Thyroid gland (tissue), 4 donors: ENCODE measurements at regions not wholly inside any gene's neighbourhood (a gene's known extent, or its start where the extent isn't known, plus 50 kb on each side); places are given as distances from the start of the nearest gene placed in this dataset.
"Not testable (repeated sequence)": the region's sequence is repeated elsewhere in the genome, so short reads cannot be mapped to it uniquely, and the experiment has no call there.

ENCODE experiments used
- DNase-seq, 2 donors: peaks; one replicate each; pipeline ENCODE4 v3.0.0-alpha.2; 2019
- H3K27ac ChIP-seq, 3 donors: fragments of 200-600 bp; sonication (generic); 1 replicate in 2 of 3; 2 replicates in 1 of 3; pipeline ENCODE4 v1.5.1; 2016 to 2019; ENCODE audit warnings: mild to moderate bottlenecking in 1 of 3, moderate library complexity in 1 of 3
- H3K27me3 ChIP-seq: fragments of 200-600 bp; sonication (generic); one replicate; pipeline ENCODE4 v1.5.1; 2019
- H3K36me3 ChIP-seq, 2 donors: fragments of 200-600 bp; sonication (generic); one replicate each; pipeline ENCODE4 v1.5.1; 2016 to 2019
- H3K4me1 ChIP-seq, 2 donors: fragments of 200-600 bp; sonication (generic); one replicate each; pipeline ENCODE4 v1.5.1; 2017 to 2019
- H3K4me3 ChIP-seq, 3 donors: fragments of 200-600 bp; sonication (generic); replicated peaks in 1 of 3; 1 replicate in 2 of 3; 2 replicates in 1 of 3; pipeline ENCODE4 v1.5.1; 2016; ENCODE audit warnings: mild to moderate bottlenecking in 1 of 3
- H3K9me3 ChIP-seq: fragments of 200-600 bp; sonication (generic); one replicate; pipeline ENCODE4 v1.5.1; 2017
- CTCF ChIP-seq, 6 experiments: fragments of 200-600 bp in 3 of 6; fragments of 450-650 bp in 3 of 6; sonication (generic) in 3 of 6; IDR thresholded peaks; one replicate each; pipeline ENCODE4 v1.5.1; 2016 to 2019; ENCODE audit warnings: antibody characterized with exemption in 6 of 6, mild to moderate bottlenecking in 2 of 6, inconsistent platforms in 1 of 6, moderate library complexity in 1 of 6
- POLR2A ChIP-seq, 2 donors: fragments of 450-650 bp; IDR thresholded peaks; one replicate each; pipeline ENCODE4 v1.6.1; 2017; ENCODE audit warnings: antibody characterized with exemption in 2 of 2, mild to moderate bottlenecking in 2 of 2, moderate library complexity in 1 of 2
- WGBS, 2 donors: methylation state at CpG; one replicate each; pipeline ENCODE4 v1.1.5; 2017; 5-methylcytosine and 5-hydroxymethylcytosine counted together
- intact Hi-C: fragments of 100-400 bp; cut with DNase I; formaldehyde crosslinking; loops from one replicate; pipeline ENCODE4 v1.15.1; 2023

- intact Hi-C loops = no loop called here
- Histone ChIP-seq H3K27me3 (no peaks in the 10 kb centered on the region), H3K27ac (no peak overlapping the region), H3K9me3 (no peaks in the 10 kb centered on the region), H3K4me1 (no peaks in the 10 kb centered on the region), H3K36me3 (no peaks in the 10 kb centered on the region), H3K4me3 (no peak overlapping the region)
- no peak for TF ChIP-seq POLR2A (IDR thresholded peaks at IDR 0.05)
- no peak for DNase-seq
Measured at GRCh38 chrY:12292542-12292941, 408.5 kb upstream of the USP9Y start.

- TF ChIP-seq POLR2A (IDR thresholded peaks at IDR 0.05) = no peak
- no peak for TF ChIP-seq CTCF (IDR thresholded peaks at IDR 0.05)
- intact Hi-C loops = no loop called here
- H3K27ac ChIP-seq = no peak overlapping the region
- no peaks in the 10 kb centered on the region for H3K4me1 ChIP-seq
- H3K36me3 ChIP-seq = no peaks in the 10 kb centered on the region
- no peaks in the 10 kb centered on the region for H3K27me3 ChIP-seq
- no peak for DNase-seq
- WGBS, 2 donors = 83 to 100% methylated on average over 1 of the region's 1 CpG
- no peak overlapping the region for H3K4me3 ChIP-seq
- H3K9me3 ChIP-seq = no peaks in the 10 kb centered on the region
Measured at GRCh38 chrY:12296460-12296859, 404.6 kb upstream of the USP9Y start.

GRCh38 chrY:12299796-12300195 is 401.2 kb upstream of the USP9Y start:
- 71 to 75% methylated on average over 5 of the region's 9 CpGs for WGBS, 2 donors
- intact Hi-C loops, DNase-seq: not testable (repeated sequence)

DNA sequence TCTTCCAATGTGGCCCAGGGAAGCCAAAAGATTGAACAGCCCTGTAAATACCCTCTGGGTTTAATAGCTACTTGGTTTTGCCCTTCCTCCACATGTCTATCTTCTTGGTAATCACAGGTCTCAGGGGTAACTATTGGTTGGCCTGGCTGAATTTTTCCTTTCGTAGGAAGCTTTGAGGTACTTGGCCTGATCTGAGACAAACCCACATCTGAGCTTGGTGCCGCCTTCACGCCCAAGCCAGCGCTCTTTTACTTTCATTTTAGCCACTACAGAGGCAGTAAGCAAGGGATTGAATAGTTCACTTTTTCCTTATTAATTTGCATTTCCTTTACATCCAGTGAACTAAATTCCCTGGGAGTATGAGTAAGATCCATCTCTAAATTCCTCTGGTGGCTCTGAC is 397.6 kb upstream of the USP9Y start:
- H3K4me3 ChIP-seq = no peak overlapping the region
- H3K27me3 ChIP-seq = no peaks in the 10 kb centered on the region
- DNase-seq = no peak
- TF ChIP-seq CTCF (IDR thresholded peaks at IDR 0.05) (no peak), POLR2A (IDR thresholded peaks at IDR 0.05) (no peak)
- intact Hi-C loops = no loop called here
- no peak overlapping the region for H3K27ac ChIP-seq
- H3K4me1 ChIP-seq = no peaks in the 10 kb centered on the region
- H3K9me3 ChIP-seq = no peaks in the 10 kb centered on the region
- H3K36me3 ChIP-seq = no peaks in the 10 kb centered on the region
- WGBS, 2 donors = 89 to 98% methylated on average over 4 of the region's 4 CpGs

More at GRCh38 chrY:12299796-12300195, 401.2 kb upstream of the USP9Y start:
- H3K27me3 ChIP-seq, H3K9me3 ChIP-seq, H3K4me3 ChIP-seq, H3K27ac ChIP-seq, H3K36me3 ChIP-seq, H3K4me1 ChIP-seq: not testable (repeated sequence)

DNA sequence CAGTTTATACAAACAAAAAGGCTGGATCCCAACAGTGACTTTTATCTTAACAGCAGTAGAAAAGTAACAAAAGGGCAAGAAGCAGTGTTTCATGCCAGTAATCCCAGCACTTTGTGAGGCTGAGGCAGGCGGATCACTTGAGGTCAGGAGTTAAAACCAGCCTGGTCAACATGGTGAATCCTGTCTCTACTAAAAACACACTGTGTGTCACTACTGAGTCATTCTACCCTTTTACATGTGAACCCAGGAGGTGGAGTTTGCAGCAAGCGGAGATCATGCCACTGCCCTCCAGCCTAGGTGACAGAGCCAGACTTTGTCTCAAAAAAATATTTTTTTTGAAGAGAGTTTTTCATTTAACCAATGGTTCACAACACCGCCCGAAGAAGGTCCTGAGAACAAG is 395.6 kb upstream of the USP9Y start:
- H3K4me1 ChIP-seq = no peaks in the 10 kb centered on the region
- TF ChIP-seq CTCF (IDR thresholded peaks at IDR 0.05) (no peak), POLR2A (IDR thresholded peaks at IDR 0.05) (no peak)
- H3K27me3 ChIP-seq = no peaks in the 10 kb centered on the region
- no peak for DNase-seq
- H3K36me3 ChIP-seq = no peaks in the 10 kb centered on the region
- no peak overlapping the region for H3K27ac ChIP-seq
- H3K9me3 ChIP-seq = no peaks in the 10 kb centered on the region
- H3K4me3 ChIP-seq = no peak overlapping the region
- WGBS, 2 donors = 61 to 79% methylated on average over 4 of the region's 4 CpGs
- intact Hi-C loops = no loop called here

DNA sequence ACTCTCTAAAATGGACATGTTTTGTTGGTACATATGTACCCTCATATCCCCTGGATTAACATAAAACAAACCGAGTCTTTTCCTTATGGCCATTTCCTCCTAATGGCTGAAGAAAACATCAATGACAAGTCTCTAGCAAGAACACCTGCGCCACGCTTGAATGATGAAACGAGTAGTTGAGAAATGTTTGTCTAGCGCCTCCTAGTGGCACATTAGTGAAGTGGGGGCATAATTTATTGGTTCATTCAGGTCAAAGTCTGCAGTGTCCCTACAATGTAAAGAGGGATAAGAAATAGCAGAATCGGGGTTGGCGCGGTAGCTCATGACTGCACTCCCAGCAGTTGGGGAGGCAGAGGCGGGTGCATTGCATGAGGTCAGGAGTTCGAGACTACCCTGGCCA is 391.8 kb upstream of the USP9Y start:
- H3K4me1 ChIP-seq = no peaks in the 10 kb centered on the region
- H3K4me3 ChIP-seq = no peak overlapping the region
- intact Hi-C loops = no loop called here
- no peaks in the 10 kb centered on the region for H3K9me3 ChIP-seq
- WGBS, 2 donors = 20 to 43% methylated on average over 5 to 10 of the region's 10 CpGs
- no peaks in the 10 kb centered on the region for H3K36me3 ChIP-seq
- DNase-seq = no peak
- H3K27me3 ChIP-seq = no peaks in the 10 kb centered on the region
- H3K27ac ChIP-seq = no peak overlapping the region
- TF ChIP-seq CTCF (IDR thresholded peaks at IDR 0.05) = no peak
- no peak for TF ChIP-seq POLR2A (IDR thresholded peaks at IDR 0.05)
